HL-60 (cell line): ENCODE measurements at regions not wholly inside any gene's neighbourhood (a gene's known extent, or its start where the extent isn't known, plus 50 kb on each side); places are given as distances from the start of the nearest gene placed in this dataset.
"Not testable (repeated sequence)": the region's sequence is repeated elsewhere in the genome, so short reads cannot be mapped to it uniquely, and the experiment has no call there.

Source experiments
- DNase-seq, 2 experiments: peaks; one replicate each; pipeline ENCODE4 v3.0.0-alpha.2; 2010 to 2020; ENCODE audit warnings: low read depth in 1 of 2, low spot score in 1 of 2
- H3K27ac ChIP-seq: fragments of 250-450 bp; sonication (Bioruptor Pico); replicated peaks from 2 replicates; pipeline ENCODE4 v1.5.1; 2020; ENCODE audit warnings: mild to moderate bottlenecking, moderate library complexity
- H3K27me3 ChIP-seq: fragments of 250-450 bp; sonication (Bioruptor Pico); 2 replicates; pipeline ENCODE4 v1.5.1; 2021; ENCODE audit warnings: mild to moderate bottlenecking, moderate library complexity; ENCODE audit not compliant: insufficient read depth, poor library complexity, severe bottlenecking
- H3K4me3 ChIP-seq: replicated peaks from 2 replicates; pipeline ENCODE4 v1.5.1; 2011; ENCODE audit warnings: mild to moderate bottlenecking, control low read depth, low read length; ENCODE audit not compliant: insufficient read depth

DNA sequence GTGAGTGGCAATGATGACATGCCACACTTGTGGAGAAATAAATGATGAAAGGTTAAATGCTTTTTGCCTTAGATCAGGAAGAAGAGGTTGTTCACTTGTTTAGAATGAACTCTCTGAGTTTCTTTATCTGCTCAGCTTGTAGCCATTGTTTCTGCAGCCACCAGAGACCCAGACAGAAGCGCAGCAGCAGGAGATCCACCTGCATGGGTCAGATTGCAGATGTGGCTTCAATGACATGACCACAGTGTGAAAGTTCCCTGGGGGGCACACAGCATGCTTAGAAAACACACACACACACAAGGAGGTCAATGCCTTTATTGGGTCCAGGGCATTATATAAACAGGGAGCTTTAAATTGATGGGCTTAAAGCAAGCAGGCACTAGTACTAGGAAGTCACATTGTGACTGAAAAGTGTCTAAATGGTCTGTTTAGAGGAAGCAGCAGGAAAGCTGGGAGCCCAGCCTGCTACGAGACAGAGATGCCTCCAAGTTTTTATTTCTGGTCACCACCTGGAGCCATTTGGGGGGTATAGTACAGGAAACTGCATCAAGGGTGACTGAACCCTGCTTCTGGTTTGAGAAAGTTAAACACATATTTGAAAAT is 1547.3 kb downstream of the SPATA31A7 start:
- not testable (repeated sequence) for H3K27ac ChIP-seq, H3K4me3 ChIP-seq, H3K27me3 ChIP-seq, DNase-seq

- not testable (repeated sequence) for H3K27ac ChIP-seq, H3K4me3 ChIP-seq, DNase-seq
Observed at GRCh38 chr9:62737915-62738314, 1548.1 kb downstream of the SPATA31A7 start.

DNA sequence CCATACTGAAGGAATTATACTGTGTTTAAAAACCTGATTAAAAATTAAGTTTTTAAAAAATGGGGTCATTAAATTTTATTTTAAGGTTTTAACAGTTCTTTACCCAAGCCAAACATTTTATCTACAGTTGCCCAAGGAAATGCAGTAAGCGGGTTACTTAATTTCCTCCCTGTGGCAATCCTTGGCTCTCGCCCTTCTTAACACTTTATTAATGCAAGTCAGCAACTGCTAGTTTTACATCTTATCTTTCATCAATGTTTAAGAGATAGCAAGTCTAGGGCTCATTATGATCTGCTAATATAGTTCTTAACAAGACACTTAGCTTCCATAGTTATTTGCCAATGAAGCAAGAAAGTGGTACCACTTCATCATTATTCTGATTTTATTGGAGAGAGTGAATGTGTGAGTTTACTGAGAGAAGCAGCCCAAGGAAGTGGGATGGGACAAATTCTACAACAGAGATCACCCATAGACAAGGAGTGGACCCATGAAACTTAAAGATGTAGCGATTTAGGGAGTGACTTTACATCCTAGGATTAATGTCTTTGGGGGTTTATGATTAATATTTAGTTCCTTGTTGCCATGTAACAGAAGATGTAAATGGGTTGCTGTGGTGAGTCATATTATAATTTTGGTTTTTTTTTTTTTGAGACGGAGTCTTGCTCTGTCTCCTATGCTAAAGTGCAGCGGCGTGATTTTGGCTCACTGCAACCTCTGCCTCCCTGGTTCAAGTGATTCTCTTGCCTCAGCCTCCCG is 1556.1 kb downstream of the SPATA31A7 start:
- not testable (repeated sequence) for DNase-seq, H3K27ac ChIP-seq, H3K4me3 ChIP-seq, H3K27me3 ChIP-seq

More at GRCh38 chr9:62737915-62738314, 1548.1 kb downstream of the SPATA31A7 start:
- H3K27me3 ChIP-seq, result not testable (repeated sequence)
